Activated gamma-delta T cell treated with Interleukin-2 at 50 U/mL for 16 hours (primary cell): ENCODE measurements at regions not wholly inside any gene's neighbourhood (a gene's known extent, or its start where the extent isn't known, plus 50 kb on each side); places are given as distances from the start of the nearest gene placed in this dataset.

Source experiments
- DNase-seq: peaks from one replicate; pipeline ENCODE4 v3.0.0-alpha.2; 2020

- DNase-seq, result no peak
Observed at GRCh38 chr5:36355516-36355915, 53.8 kb upstream of the RANBP3L start.

- no peak for DNase-seq
Observed at GRCh38 chr5:36356915-36357314, 55.2 kb upstream of the RANBP3L start.

- no peak for DNase-seq
Observed at GRCh38 chr5:36357391-36357975, 55.8 kb upstream of the RANBP3L start.

DNA sequence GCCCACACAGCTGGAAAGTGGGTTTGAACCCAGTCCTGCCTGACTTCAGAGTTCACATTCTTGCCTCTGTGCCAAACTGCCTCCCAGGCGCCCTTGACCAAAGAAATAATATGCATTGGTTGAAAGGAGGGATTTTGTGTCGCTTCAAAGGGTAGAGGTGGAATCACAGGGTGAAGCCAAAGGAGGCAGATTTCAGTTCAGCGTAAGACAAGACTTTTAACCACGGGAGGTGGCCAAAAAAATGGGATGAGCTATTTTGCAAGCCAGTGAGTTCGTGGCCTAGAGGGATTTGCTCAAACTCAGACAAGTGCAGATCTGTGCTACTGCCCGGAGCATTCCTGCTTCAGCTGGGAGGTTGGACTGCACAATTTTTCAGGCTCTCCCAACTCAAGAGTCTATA is 57.6 kb upstream of the RANBP3L start:
- no peak for DNase-seq

GRCh38 chr5:36360307-36360706 is 58.6 kb upstream of the RANBP3L start:
- no peak for DNase-seq

DNA sequence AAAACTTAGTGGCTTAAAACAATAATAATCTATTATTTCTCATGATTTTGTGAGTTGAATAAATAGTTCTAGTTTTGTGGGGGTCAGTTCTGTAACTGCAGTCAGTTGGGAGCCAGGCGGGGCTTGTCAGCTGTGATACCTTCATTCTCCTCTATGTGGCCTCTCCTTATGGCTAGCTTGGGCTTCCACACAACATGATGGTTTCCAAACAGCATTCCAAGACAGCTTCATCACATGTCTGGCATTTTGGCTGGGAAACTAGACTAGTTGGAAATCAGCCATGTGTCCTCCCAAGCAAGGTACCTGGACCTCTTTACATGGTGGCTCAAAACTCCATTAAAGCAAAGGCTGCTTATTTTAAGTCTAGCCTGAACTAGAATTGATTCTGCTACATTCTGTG is 61.4 kb upstream of the RANBP3L start:
- DNase-seq, result no peak

DNA sequence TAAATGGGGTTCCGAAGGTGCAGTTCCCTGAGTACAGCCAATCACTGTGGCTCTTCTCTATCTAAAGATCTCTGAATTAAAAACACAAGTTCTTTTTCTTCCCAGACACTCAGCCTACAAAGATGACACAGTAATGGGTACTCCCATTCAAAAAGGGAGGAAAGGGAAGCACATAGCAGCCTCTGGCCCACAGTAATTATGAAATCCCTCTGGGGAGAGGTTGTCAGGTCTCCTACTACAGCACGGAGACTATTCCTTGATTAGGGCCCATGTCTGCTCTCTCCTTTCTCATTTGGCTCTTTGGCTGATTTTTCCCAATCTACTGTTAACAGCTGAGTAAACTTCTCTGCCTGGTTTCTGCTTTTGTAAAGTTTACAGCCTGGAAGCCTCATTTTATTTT is 62.0 kb upstream of the RANBP3L start:
- no peak for DNase-seq

GRCh38 chr5:36364473-36364872 is 62.8 kb upstream of the RANBP3L start:
- no peak for DNase-seq

GRCh38 chr5:36365896-36366295 is 64.2 kb upstream of the RANBP3L start:
- DNase-seq, result no peak

GRCh38 chr5:36366883-36367282 is 65.2 kb upstream of the RANBP3L start:
- DNase-seq, result no peak

GRCh38 chr5:36367524-36367923 is 65.8 kb upstream of the RANBP3L start:
- DNase-seq, result no peak

DNA sequence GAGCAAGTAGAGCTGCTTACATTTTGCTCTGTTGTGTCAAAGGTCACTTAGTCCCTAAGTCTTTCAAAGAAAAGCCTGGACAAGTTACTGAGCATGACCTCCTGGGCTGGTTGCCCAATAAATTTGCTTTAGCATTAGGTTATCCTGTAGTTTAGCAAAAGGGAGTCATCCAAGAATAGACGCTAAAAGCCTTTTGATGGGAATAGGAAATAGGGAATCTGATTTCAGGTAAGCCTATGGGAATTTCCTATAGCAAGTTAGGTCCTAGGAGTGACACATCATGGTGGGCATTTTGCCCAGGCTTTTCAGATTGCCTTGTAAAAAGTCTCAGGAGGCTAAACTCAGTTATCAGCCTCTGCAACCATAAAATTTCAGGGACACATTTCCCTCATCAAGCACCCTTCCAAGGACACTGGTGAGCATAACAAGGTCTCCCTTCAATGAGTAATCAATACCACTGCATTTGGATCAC is 67.6 kb upstream of the RANBP3L start:
- no peak for DNase-seq

DNA sequence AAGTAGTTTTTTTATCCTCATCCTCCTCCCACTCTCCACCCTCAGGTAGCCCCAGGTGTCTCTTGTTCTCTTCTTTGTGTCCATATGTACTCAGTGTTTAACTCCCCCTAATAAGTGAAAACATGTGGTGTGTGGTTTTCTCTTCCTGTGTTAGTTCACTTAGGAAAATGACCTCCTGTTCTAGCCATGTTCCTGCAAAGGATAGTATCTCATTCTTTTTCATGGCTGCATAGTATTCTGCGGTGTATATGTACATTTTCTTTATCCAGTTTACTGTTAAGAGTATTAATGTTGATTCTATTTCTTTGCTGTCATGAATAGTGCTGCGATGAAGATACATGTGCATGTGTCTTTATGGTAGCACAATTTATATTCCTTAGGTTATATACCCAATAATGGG is 68.4 kb upstream of the RANBP3L start:
- DNase-seq, result no peak

- no peak for DNase-seq
Observed at GRCh38 chr5:36371366-36371765, 69.7 kb upstream of the RANBP3L start.

GRCh38 chr5:36373527-36374086 is 71.9 kb upstream of the RANBP3L start:
- no peak for DNase-seq

DNA sequence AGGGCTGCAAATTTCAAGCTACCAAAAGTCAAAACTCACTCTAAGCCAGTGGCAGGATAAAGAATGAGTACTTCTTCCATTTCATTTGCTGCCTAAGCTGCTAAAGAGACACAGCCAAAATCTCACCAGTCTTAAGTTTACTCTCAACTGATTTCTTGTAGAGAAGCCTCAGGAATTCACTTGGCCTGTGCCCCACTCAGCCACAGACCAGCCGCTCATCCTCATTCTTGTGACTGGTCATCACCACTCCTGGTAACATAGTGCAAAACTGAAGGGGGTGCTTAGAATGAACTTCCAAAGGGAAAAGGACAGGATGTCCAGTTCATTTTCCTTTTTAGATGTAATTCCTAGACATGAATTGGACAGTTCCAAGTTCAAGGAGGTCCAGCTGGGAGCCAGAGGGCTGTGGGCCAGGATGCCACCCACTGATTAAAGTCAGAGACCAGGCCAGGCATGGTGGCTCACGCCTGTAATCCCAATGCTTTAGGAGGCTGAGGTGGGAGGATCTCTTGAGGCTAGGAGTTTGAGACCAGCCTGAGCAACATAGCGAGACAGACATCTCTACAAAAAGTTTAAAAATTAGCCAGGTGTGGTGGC is 72.7 kb upstream of the RANBP3L start:
- DNase-seq, result no peak

DNA sequence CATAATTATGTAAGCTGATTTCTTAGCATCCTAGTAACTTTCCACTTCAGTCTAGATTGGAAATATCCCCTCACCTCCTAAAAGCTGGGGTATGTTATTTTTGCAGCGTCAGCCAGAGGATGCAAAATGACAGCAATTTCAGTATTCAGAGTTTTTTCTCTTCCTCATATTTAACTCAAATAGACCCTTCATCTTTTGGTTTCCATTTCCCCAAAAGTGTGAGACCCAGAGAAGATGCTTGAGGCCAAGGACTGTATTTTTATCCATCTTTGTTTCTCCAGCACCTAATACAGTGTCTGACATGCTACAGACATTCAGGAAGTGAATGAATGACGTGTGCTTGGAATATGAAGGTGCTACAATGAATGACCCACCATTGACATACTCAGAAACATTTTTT is 75.5 kb upstream of the RANBP3L start:
- no peak for DNase-seq

DNA sequence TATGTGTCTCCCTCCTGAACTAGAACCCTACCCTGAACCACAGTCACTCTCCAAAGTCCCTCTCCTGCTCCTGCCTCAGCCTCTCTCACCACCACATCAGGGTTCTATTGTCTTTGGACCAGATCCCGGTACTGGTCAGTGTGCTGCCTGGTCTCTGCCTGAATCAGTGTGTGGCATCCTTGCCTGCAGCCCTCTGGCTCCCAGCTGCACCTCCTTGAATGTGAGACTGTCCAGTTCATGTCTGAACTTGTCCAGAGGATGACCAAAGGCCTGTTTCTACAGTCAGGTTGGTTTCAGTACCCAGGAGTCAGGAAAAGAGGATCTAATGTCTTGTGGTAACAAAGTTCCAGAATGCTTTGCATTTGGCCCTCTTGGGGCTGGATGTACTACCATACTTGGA is 76.8 kb upstream of the RANBP3L start:
- no peak for DNase-seq

DNA sequence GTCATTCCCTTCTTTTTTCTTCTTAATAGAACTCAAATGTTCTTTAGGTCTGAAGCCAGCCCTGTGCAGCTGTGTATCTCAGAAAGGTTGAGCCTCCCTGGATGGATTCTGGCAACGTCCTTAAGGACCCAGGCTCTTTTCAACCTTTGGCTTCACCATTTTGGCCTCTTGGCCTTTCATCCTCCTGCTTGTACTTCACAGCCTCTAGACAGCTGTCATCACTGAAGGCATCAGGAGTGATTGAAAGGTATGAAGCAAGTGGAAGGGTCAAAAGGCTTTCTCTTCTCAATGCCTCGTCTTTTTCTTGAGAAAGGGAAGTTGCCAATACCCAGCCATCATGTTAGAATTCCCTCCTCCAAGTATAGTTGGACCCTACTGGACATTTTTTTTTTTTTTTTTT is 81.2 kb upstream of the RANBP3L start:
- DNase-seq, result no peak

DNA sequence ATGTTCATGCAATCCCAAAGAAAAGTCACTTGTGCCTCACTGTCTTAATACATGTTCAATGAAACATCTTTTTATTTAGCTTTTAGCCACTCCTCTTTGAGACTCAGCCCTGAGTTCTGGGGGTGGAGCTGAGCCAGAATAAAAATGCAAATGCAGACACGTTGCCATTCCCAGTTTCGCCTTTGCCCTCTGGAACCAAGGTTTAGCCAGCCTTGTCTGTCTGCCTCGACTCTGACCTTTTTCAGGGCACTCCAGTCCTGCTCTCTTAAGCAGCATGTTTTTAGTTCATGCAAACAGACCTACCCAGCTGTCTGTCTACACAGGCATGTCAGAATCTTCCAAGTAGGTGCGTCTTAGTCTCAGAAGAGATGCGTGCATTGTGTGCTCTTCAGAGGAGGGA is 82.2 kb upstream of the RANBP3L start:
- DNase-seq, result no peak

DNA sequence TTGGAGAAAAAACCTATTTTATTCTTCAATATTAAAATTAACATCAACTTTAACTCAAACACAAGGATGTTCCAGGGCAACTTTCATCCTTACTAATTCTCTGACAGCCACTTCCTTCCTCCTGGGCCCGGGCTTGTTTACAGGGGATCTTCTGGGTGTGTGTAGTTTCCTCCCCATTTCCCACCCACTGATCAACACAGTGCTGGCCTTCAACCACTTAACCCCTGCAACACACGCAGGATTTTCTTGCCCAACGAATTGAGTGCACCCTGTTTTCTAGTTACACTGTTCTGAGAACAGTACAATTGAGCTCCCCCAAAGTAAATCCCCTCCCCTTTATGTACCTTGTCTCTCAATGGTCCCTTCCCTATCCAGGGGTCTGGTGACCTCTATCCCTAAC is 83.1 kb upstream of the RANBP3L start:
- DNase-seq, result no peak

DNA sequence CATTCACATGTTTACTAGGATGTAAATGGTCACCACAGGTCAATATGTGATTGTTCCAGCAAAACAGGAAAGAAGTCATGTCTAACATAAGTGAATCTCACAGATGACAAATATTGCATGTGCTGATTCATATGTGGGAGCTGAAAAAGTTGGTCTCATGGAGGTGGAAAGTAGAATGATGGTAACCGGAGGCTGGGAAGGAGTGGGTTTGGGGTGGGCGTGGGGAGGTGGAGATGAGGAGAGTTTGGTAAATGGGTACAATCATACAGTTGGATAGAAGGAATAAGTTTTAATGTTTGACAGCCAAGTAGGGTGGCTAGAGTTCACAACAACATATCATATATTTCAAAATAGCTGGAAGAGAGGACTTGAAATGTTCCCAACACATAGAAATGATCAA is 83.8 kb upstream of the RANBP3L start:
- no peak for DNase-seq

GRCh38 chr5:36388288-36388687 is 86.6 kb upstream of the RANBP3L start:
- DNase-seq, result no peak

GRCh38 chr5:36389245-36389644 is 87.5 kb upstream of the RANBP3L start:
- DNase-seq, result no peak

DNA sequence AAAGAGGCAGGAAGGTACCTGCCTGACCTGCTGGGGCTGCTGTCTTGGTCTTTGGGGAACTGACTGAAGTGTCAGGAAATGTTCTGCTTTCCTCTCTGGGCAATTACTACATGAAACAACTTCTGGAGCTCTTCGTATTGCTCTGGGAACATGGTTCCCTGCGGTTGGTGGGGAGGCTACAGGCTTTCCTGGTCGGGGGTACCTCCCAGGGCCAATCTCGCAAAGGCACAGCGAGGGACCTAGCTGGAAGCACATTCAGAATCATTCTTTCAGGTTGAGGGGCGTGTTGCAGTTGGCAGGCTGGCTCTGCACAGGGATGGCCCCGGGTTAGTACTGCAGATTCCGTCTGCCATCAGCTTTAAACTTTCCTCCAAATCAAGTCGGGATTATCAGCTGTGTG is 88.9 kb upstream of the RANBP3L start:
- DNase-seq, result no peak
